Esophagus squamous epithelium (tissue), 4 donors: ENCODE measurements at regions not wholly inside any gene's neighbourhood (a gene's known extent, or its start where the extent isn't known, plus 50 kb on each side); places are given as distances from the start of the nearest gene placed in this dataset.

Experiments used
- CTCF ChIP-seq, 6 experiments: fragments of 450-650 bp in 4 of 6; fragments of 200-600 bp in 2 of 6; sonication (generic) in 2 of 6; IDR thresholded peaks; one replicate each; pipeline ENCODE4 v1.5.1; 2016 to 2019; ENCODE audit warnings: antibody characterized with exemption in 6 of 6, mild to moderate bottlenecking in 4 of 6, moderate library complexity in 4 of 6
- POLR2A ChIP-seq, 4 donors: fragments of 450-650 bp; IDR thresholded peaks; one replicate each; pipeline ENCODE4 v1.6.1; 2017; ENCODE audit warnings: antibody characterized with exemption in 4 of 4, mild to moderate bottlenecking in 4 of 4, moderate library complexity in 3 of 4

- TF ChIP-seq CTCF (IDR thresholded peaks at IDR 0.05) (no peak), POLR2A (IDR thresholded peaks at IDR 0.05) (no peak)
Measured at GRCh38 chr2:147639386-147639785, 205.4 kb upstream of the ACVR2A start.
